Mammary epithelial cell (primary cell): ENCODE measurements at regions not wholly inside any gene's neighbourhood (a gene's known extent, or its start where the extent isn't known, plus 50 kb on each side); places are given as distances from the start of the nearest gene placed in this dataset.

Source experiments
- EZH2 ChIP-seq: IDR thresholded peaks from 2 replicates; pipeline ENCODE4 v1.6.1; 2012; ENCODE audit warnings: low read length, inconsistent platforms, borderline replicate concordance
- TF ChIP-seq, protein P1 (sequence below), 2 donors: IDR thresholded peaks in 1 of 2; conservative IDR thresholded peaks in 1 of 2; 2 replicates each; pipeline ENCODE4 v1.5.1; 2011 to 2012; ENCODE audit warnings: inconsistent platforms in 2 of 2, low read length in 2 of 2, mild to moderate bottlenecking in 2 of 2, control low read depth in 1 of 2, low read depth in 1 of 2; ENCODE audit not compliant: insufficient read depth in 1 of 2; ENCODE audit errors: extremely low read depth in 1 of 2

DNA sequence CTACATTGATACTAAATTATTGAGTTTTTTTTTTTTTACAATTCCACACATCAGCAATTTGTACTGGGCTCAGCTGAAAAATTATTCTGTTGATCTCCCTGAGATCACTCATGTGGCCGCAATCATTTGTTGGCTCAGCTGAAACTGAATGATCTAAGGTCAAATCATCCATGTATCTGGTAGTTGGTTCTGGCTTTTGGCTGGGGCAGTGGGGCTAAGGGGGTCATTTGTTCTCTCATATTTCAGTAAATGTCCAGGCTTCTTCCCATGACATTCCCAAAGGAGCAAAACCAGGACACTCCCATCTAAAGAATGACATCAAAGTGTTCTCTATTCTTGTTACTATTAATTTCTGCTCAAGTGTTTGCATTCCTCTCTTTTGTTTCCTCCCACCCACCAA is 806.7 kb upstream of the ADGRL2 start:
- no peak for TF ChIP-seq EZH2
- TF ChIP-seq, protein P1, sequence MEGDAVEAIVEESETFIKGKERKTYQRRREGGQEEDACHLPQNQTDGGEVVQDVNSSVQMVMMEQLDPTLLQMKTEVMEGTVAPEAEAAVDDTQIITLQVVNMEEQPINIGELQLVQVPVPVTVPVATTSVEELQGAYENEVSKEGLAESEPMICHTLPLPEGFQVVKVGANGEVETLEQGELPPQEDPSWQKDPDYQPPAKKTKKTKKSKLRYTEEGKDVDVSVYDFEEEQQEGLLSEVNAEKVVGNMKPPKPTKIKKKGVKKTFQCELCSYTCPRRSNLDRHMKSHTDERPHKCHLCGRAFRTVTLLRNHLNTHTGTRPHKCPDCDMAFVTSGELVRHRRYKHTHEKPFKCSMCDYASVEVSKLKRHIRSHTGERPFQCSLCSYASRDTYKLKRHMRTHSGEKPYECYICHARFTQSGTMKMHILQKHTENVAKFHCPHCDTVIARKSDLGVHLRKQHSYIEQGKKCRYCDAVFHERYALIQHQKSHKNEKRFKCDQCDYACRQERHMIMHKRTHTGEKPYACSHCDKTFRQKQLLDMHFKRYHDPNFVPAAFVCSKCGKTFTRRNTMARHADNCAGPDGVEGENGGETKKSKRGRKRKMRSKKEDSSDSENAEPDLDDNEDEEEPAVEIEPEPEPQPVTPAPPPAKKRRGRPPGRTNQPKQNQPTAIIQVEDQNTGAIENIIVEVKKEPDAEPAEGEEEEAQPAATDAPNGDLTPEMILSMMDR (conservative IDR thresholded peaks at IDR 0.05 in 1 of 2, IDR thresholded peaks at IDR 0.05 in 1 of 2; ENCODE audit: extremely low read depth in 1 of 2, insufficient read depth in 1 of 2, low read depth in 1 of 2, low read length in 2 of 2), result no peak
